ENCODE measurements at regions not wholly inside any gene's neighbourhood (a gene's known extent, or its start where the extent isn't known, plus 50 kb on each side); places are given as distances from the start of the nearest gene placed in this dataset.

Small RNA genes in the stretch of these regions (small RNA-seq; reads per million reads assigned to genes)
- gene MIR6724-3 (0 reads per million in 4 donors), gene MIR6724-4 (0 reads per million in 4 donors), gene RF01518 (0 reads per million in 4 donors), gene RNA5-8SN2 (0 reads per million in 4 donors)

Measured in upper lobe of left lung (tissue), 4 donors.